ENCODE measurements at regions not wholly inside any gene's neighbourhood (a gene's known extent, or its start where the extent isn't known, plus 50 kb on each side); places are given as distances from the start of the nearest gene placed in this dataset.

GRCh38 chr10:10043083-10043482 lies 974.6 kb upstream of the CELF2 start:
- no peak for TF ChIP-seq POLR2A (IDR thresholded peaks at IDR 0.05; ENCODE audit: low read depth, low read length)
- TF ChIP-seq, protein P1, sequence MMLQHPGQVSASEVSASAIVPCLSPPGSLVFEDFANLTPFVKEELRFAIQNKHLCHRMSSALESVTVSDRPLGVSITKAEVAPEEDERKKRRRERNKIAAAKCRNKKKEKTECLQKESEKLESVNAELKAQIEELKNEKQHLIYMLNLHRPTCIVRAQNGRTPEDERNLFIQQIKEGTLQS (IDR thresholded peaks at IDR 0.05; ENCODE audit: borderline replicate concordance, extremely low read depth, low read depth, low read length): no peak
- TF ChIP-seq CTCF (IDR thresholded peaks at IDR 0.05 in 2 of 3, conservative IDR thresholded peaks at IDR 0.05 in 1 of 3; ENCODE audit: control insufficient read depth in 2 of 3, extremely low read depth in 1 of 3, insufficient read depth in 1 of 3, low read depth in 3 of 3, low read length in 3 of 3): no peak
- no peak for TF ChIP-seq RAD21 (IDR thresholded peaks at IDR 0.05; ENCODE audit: insufficient read depth, low read depth, low read length)
- TF ChIP-seq SMAD1 (IDR thresholded peaks at IDR 0.05; ENCODE audit: low read depth, partially characterized antibody): no peak
- TF ChIP-seq ZZZ3 (IDR thresholded peaks at IDR 0.05; ENCODE audit: control insufficient read depth, insufficient read length, low read depth): no peak
- no peak for TF ChIP-seq NBN (IDR thresholded peaks at IDR 0.05)
- no peak for TF ChIP-seq REST (IDR thresholded peaks at IDR 0.05; ENCODE audit: low read depth, low read length)
- no peak for TF ChIP-seq TARDBP (IDR thresholded peaks at IDR 0.05; ENCODE audit: borderline replicate concordance)
- no peak for TF ChIP-seq JUND (IDR thresholded peaks at IDR 0.05; ENCODE audit: low read depth, low read length)
- no peak for TF ChIP-seq ZBED1 (IDR thresholded peaks at IDR 0.05; ENCODE audit: borderline replicate concordance)
- no peak for TF ChIP-seq ETV6 (conservative IDR thresholded peaks at IDR 0.05 in 1 of 2, IDR thresholded peaks at IDR 0.05 in 1 of 2; ENCODE audit: borderline replicate concordance in 1 of 2, low read depth in 1 of 2)
